Omental fat pad (tissue), 3 donors: ENCODE measurements at regions not wholly inside any gene's neighbourhood (a gene's known extent, or its start where the extent isn't known, plus 50 kb on each side); places are given as distances from the start of the nearest gene placed in this dataset.

ENCODE experiments used
- ATAC-seq: fragments of 150-250 bp; one replicate; pipeline ENCODE4 v1.9.1; 2016; ENCODE audit warnings: mild to moderate bottlenecking, moderate library complexity; ENCODE audit not compliant: low FRiP score
- DNase-seq: peaks from one replicate; pipeline ENCODE4 v3.0.0-alpha.2; 2019; ENCODE audit warnings: low spot score
- TF ChIP-seq, protein P1 (sequence below), 3 donors: fragments of 450-650 bp; IDR thresholded peaks; one replicate each; pipeline ENCODE4 v1.5.1; 2016 to 2017; ENCODE audit warnings: antibody characterized with exemption in 3 of 3, mild to moderate bottlenecking in 3 of 3, moderate library complexity in 2 of 3

DNA sequence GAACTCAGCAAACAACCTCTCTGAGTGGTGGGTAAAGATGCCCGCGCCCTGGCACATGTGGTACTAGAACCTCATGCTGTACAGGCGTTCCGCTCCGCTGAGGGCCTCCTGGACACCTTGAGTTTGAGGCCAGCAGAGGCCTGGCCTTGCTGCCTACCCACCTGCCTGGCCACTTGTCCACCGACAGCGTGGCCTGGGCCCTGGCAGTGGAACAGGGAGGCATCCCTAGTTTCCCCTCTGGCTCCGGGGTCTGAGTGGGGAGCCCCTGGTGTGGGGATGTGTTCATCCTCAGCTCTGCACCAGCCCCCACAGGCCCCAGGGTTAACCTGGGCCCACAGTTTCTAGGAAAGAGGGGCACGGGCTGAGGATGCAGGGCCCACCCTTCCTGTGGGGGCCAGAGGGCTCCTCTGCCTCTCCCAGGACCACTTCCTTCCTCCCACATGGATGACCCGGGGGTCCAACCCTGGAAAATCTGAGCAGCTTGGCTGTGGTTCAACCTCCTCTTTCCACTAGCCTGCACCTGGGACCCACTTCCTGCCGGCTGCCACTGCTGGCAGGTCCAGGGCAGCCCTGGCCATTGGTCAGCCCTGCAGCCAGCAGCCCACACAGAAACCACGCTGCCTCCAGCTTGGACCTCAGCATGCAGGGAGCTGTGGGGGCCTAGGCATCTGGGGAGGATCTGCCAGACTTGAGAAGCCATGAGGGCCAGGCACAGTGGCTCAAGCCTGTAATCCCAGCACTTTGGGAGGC, 53.3 kb upstream of the COL18A1 start:
- DNase-seq = no peak
- TF ChIP-seq, protein P1, sequence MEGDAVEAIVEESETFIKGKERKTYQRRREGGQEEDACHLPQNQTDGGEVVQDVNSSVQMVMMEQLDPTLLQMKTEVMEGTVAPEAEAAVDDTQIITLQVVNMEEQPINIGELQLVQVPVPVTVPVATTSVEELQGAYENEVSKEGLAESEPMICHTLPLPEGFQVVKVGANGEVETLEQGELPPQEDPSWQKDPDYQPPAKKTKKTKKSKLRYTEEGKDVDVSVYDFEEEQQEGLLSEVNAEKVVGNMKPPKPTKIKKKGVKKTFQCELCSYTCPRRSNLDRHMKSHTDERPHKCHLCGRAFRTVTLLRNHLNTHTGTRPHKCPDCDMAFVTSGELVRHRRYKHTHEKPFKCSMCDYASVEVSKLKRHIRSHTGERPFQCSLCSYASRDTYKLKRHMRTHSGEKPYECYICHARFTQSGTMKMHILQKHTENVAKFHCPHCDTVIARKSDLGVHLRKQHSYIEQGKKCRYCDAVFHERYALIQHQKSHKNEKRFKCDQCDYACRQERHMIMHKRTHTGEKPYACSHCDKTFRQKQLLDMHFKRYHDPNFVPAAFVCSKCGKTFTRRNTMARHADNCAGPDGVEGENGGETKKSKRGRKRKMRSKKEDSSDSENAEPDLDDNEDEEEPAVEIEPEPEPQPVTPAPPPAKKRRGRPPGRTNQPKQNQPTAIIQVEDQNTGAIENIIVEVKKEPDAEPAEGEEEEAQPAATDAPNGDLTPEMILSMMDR (IDR thresholded peaks at IDR 0.05) = no peak
- ATAC-seq = no peak

DNA sequence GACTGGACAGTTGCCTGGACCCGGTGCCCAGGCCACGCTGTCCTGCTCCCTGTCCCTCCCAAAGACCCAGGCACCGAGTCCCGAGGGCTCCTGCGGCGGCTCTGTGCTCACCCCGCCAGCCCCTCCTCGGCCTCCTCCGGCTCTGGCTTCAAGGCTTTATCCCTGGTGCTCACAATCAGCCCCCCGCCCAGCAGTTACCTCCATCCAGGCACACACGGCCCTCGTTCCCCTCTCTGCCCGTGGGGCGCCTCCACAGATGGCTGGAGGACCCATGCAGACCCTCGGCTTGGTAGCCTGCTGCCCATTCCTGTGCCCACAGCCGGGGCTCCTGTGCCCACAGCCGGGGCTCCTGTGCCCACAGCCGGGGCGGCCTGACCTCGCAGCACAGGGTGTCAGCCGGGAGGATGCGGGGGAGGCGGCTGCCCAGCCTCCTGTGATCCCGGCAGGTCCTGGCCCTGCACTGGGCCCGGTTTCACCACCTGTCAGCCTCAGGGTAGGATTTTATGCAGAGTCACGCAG, 52.3 kb upstream of the COL18A1 start:
- DNase-seq (no peak), ATAC-seq (no peak)
- TF ChIP-seq, protein P1 (IDR thresholded peaks at IDR 0.05) = no peak

DNA sequence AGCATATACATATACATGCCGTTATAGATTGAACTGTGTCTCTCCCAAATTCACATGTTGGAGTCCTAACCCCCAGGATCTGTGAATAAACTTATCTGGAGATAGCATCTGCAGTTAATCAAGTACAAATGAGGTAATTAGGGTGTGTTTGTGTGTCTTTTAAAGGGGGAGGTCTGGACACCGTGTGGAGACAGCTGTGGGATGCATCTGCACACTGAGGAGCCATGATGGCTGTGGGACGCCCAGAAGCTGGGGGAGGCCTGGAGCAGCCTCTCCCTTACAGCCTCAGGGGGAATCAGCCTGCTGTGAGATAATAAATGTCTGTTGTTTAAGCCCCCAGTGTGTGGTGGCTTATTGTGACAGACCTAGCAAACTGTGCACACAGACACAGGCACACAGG, 51.8 kb upstream of the COL18A1 start:
- ATAC-seq = no peak
- TF ChIP-seq, protein P1 (IDR thresholded peaks at IDR 0.05) = no peak
- no peak for DNase-seq

DNA sequence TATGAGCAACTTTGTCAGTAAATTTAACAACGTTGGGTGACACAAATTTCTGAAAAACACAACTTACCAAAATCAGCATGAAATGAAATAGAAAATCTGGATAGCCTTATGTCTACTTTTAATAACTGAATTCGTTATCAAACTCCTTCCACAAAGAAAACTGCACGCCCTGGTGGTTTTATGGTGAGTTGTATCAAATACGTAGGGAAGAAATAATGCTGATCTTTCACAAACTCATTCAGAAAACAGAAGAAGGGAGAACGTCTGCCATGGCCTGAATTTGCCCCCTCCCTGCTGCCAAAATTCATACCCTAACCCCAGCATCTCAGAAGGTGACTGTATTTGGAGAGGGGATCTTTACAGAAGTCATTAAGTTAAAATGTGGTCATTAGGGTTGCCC, 50.0 kb upstream of the COL18A1 start:
- TF ChIP-seq, protein P1 (IDR thresholded peaks at IDR 0.05) = no peak
- ATAC-seq (no peak), DNase-seq (no peak)
